Heart left ventricle (tissue), 16 donors: ENCODE measurements at regions not wholly inside any gene's neighbourhood (a gene's known extent, or its start where the extent isn't known, plus 50 kb on each side); places are given as distances from the start of the nearest gene placed in this dataset.
"Not testable (repeated sequence)": the region's sequence is repeated elsewhere in the genome, so short reads cannot be mapped to it uniquely, and the experiment has no call there.

ENCODE experiments used
- ATAC-seq, 4 donors: fragments of 200-7000 bp; cut with Tn5 transposase; one replicate each; pipeline ENCODE4 v1.9.1; 2020 to 2022; ENCODE audit warnings: moderate library complexity in 4 of 4, mild to moderate bottlenecking in 3 of 4, moderate number of reproducible peaks in 1 of 4
- DNase-seq, 5 donors: peaks; one replicate each; pipeline ENCODE4 v3.0.0-alpha.2; 2020
- H3K27ac ChIP-seq, 12 donors: fragments of 200-600 bp; sonication (generic) in 4 of 12; one replicate each; pipeline versions ENCODE4 v1.5.0 to v1.8.0; 2016 to 2022; ENCODE audit warnings: mild to moderate bottlenecking in 2 of 12
- H3K27me3 ChIP-seq, 9 donors: fragments of 200-600 bp; sonication (generic) in 2 of 9; one replicate each; pipeline versions ENCODE4 v1.5.1 to v1.8.0; 2016 to 2022; ENCODE audit warnings: mild to moderate bottlenecking in 3 of 9
- H3K36me3 ChIP-seq, 9 donors: fragments of 200-600 bp; sonication (generic) in 2 of 9; one replicate each; pipeline versions ENCODE4 v1.5.0 to v1.8.0; 2018 to 2022; ENCODE audit warnings: mild to moderate bottlenecking in 2 of 9
- H3K4me1 ChIP-seq, 12 donors: fragments of 200-600 bp; sonication (generic) in 4 of 12; one replicate each; pipeline versions ENCODE4 v1.5.0 to v1.8.0; 2016 to 2022; ENCODE audit warnings: mild to moderate bottlenecking in 3 of 12
- H3K4me3 ChIP-seq, 12 donors: fragments of 200-600 bp; sonication (generic) in 4 of 12; one replicate each; pipeline versions ENCODE4 v1.5.0 to v1.8.0; 2017 to 2022; ENCODE audit warnings: mild to moderate bottlenecking in 9 of 12, moderate library complexity in 4 of 12
- H3K9me3 ChIP-seq, 12 donors: fragments of 200-600 bp; sonication (generic) in 4 of 12; one replicate each; pipeline versions ENCODE4 v1.5.0 to v1.8.0; 2016 to 2022; ENCODE audit warnings: mild to moderate bottlenecking in 1 of 12
- POLR2A ChIP-seq, 2 donors: fragments of 450-650 bp; IDR thresholded peaks; one replicate each; pipeline ENCODE4 v1.6.1; 2017; ENCODE audit warnings: antibody characterized with exemption in 2 of 2, mild to moderate bottlenecking in 2 of 2, moderate library complexity in 2 of 2
- WGBS, 4 donors: extraction: QIAGEN DNeasy Blood & Tissue Kit in 2 of 4; methylation state at CpG; one replicate each; pipeline versions ENCODE4 v1.1.5 to v1.1.7; 2013 to 2018; 5-methylcytosine and 5-hydroxymethylcytosine counted together
- intact Hi-C, 10 donors: fragments of 100-400 bp; cut with DNase I; formaldehyde crosslinking; loops; one replicate each; pipeline versions ENCODE4 v1.11.1 to v1.14.2; 2022
- TF ChIP-seq, protein P1 (sequence below), 12 donors: fragments of 200-600 bp; sonication (generic) in 4 of 12; IDR thresholded peaks; one replicate each; pipeline versions ENCODE4 v1.5.0 to v1.8.0; 2018 to 2022; ENCODE audit warnings: antibody characterized with exemption in 12 of 12, mild to moderate bottlenecking in 5 of 12
- donor health status: ischemic (EF 13 %, LVEDD 7.1; RV severe dilation, severe dysfunction).
- donor health status: healthy with polysubstance abuse.
- donor health status: DM: no; HTN: yes; CAD: no.
- donor health status: DM: no; HTN: no; CAD: no.
- donor health status: ischemic (EF 25% LVEDD 6.9; RV normal size, moderate dysfunction).
- donor health status: ischemic (EF 25% LVEDD 5.7; RV mildly dilated, moderate dysfunction).
- donor health status: healthy.
- donor health status: DM: yes; HTN: yes; CAD: no.
- donor health status: ischemic (EF 35%, LVEDD 5.7; RV mildly dilated, moderate dysfunction).
- donor health status: nonischemic (EF 11% LVEDD 7.7; RV severe dilation, severe dysfunction).
- donor health status: DM: yes; HTN: yes; CAD: no.
- donor health status: PGD.
- donor health status: ischemic (EF 29% LVEDD 5.4; RV normal size, mild dysfunction).
- donor health status: nonischemic (EF 23%, LVEDD 6.1; RV moderate dilation, normal function).

DNA sequence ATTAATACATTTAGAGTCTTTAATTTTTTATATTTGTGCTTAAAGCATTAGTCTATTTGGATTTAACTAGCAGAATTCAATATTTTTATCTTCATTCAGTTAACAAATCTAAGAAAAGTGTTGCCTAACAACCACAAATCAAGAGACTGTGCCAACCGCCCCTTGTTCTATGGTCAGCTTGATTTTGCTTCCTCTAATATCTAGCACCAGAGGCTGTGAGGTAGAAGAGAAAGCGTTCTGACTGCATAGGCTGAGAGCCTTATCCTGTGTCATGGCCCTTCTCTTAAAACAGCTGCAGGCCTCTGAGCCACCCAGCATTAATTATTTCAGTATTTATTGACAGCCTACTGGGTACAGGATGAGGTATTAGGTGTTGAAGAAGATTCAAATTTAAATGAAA, 693.0 kb upstream of the CDH6 start:
- Histone ChIP-seq H3K4me1 (no peaks in the 10 kb centered on the region), H3K27ac (no peak overlapping the region), H3K36me3 (no peaks in the 10 kb centered on the region), H3K4me3 (no peak overlapping the region), H3K27me3 (no peaks in the 10 kb centered on the region), H3K9me3 (peaks cover 0 to 11% (median 0%) of the 10 kb centered on the region in 12 donors)
- DNase-seq (no peak), ATAC-seq (no peak)
- intact Hi-C loops, result no loop called here
- TF ChIP-seq, protein P1, sequence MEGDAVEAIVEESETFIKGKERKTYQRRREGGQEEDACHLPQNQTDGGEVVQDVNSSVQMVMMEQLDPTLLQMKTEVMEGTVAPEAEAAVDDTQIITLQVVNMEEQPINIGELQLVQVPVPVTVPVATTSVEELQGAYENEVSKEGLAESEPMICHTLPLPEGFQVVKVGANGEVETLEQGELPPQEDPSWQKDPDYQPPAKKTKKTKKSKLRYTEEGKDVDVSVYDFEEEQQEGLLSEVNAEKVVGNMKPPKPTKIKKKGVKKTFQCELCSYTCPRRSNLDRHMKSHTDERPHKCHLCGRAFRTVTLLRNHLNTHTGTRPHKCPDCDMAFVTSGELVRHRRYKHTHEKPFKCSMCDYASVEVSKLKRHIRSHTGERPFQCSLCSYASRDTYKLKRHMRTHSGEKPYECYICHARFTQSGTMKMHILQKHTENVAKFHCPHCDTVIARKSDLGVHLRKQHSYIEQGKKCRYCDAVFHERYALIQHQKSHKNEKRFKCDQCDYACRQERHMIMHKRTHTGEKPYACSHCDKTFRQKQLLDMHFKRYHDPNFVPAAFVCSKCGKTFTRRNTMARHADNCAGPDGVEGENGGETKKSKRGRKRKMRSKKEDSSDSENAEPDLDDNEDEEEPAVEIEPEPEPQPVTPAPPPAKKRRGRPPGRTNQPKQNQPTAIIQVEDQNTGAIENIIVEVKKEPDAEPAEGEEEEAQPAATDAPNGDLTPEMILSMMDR (IDR thresholded peaks at IDR 0.05), result no peak
- TF ChIP-seq POLR2A (IDR thresholded peaks at IDR 0.05), result no peak
- WGBS, 4 donors, result 71 to 78% (median 77%) methylated on average over 2 of the region's 2 CpGs

GRCh38 chr5:30499402-30499801, 694.1 kb upstream of the CDH6 start:
- intact Hi-C loops, result no loop called here
- DNase-seq, result no peak

DNA sequence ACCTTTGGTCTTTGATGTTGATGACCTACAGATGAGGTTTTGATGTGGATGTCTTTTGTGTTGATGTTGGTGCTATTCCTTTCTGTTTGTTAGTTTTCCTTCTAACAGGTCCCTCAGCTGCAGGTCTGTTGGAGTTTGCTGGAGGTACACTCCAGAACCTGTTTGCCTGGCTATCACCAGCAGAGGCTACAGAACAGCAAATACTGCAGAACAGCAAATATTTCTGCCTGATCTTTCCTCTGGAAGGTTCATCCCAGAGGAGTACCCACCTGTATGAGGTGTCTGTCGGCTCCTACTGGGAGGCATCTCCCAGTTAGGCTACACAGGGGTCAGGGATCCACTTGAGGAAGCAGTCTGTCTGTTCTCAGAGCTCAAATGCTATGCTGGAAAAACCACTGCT, 694.5 kb upstream of the CDH6 start:
- Histone ChIP-seq H3K9me3 (peaks cover 0 to 11% (median 0%) of the 10 kb centered on the region in 12 donors), H3K27ac (no peak overlapping the region), H3K4me3 (no peak overlapping the region), H3K36me3 (no peaks in the 10 kb centered on the region), H3K4me1 (no peaks in the 10 kb centered on the region), H3K27me3 (no peaks in the 10 kb centered on the region)
- ATAC-seq, result no peak
- no peak for DNase-seq
- TF ChIP-seq, protein P1 (IDR thresholded peaks at IDR 0.05), result no peak
- TF ChIP-seq POLR2A (IDR thresholded peaks at IDR 0.05), result no peak
- intact Hi-C loops, result no loop called here
- 30 to 56% (median 34%) methylated on average over 1 of the region's 1 CpG for WGBS, 4 donors

More at GRCh38 chr5:30499402-30499801, 694.1 kb upstream of the CDH6 start:
- Histone ChIP-seq H3K4me3 (no peak overlapping the region), H3K9me3 (peaks cover 0 to 11% (median 0%) of the 10 kb centered on the region in 12 donors), H3K4me1 (no peaks in the 10 kb centered on the region), H3K27me3 (no peaks in the 10 kb centered on the region), H3K27ac (no peak overlapping the region), H3K36me3 (no peaks in the 10 kb centered on the region)
- TF ChIP-seq, protein P1 (IDR thresholded peaks at IDR 0.05), result no peak
- no peak for TF ChIP-seq POLR2A (IDR thresholded peaks at IDR 0.05)
- 43 to 64% (median 56%) methylated on average over 3 to 4 of the region's 4 CpGs for WGBS, 4 donors
- ATAC-seq, result no peak

- ATAC-seq, result not testable (repeated sequence)
- WGBS, 4 donors, result 73 to 83% (median 80%) methylated on average over 3 of the region's 3 CpGs
Observed at GRCh38 chr5:30498509-30498908, 695.0 kb upstream of the CDH6 start.

GRCh38 chr5:30494113-30494512, 699.4 kb upstream of the CDH6 start:
- H3K36me3 ChIP-seq, intact Hi-C loops, H3K27ac ChIP-seq, H3K4me1 ChIP-seq, DNase-seq, H3K27me3 ChIP-seq, H3K9me3 ChIP-seq, H3K4me3 ChIP-seq, ATAC-seq: not testable (repeated sequence)
- 80 to 91% (median 87%) methylated on average over 3 to 5 of the region's 7 CpGs for WGBS, 4 donors

More at GRCh38 chr5:30498509-30498908, 695.0 kb upstream of the CDH6 start:
- intact Hi-C loops, DNase-seq, H3K4me3 ChIP-seq, H3K36me3 ChIP-seq, H3K4me1 ChIP-seq, H3K27me3 ChIP-seq, H3K27ac ChIP-seq: not testable (repeated sequence)
- H3K9me3 ChIP-seq, result peaks cover 0 to 11% (median 0%) of the 10 kb centered on the region in 12 donors
